ENCODE measurements at regions not wholly inside any gene's neighbourhood (a gene's known extent, or its start where the extent isn't known, plus 50 kb on each side); places are given as distances from the start of the nearest gene placed in this dataset.

DNA sequence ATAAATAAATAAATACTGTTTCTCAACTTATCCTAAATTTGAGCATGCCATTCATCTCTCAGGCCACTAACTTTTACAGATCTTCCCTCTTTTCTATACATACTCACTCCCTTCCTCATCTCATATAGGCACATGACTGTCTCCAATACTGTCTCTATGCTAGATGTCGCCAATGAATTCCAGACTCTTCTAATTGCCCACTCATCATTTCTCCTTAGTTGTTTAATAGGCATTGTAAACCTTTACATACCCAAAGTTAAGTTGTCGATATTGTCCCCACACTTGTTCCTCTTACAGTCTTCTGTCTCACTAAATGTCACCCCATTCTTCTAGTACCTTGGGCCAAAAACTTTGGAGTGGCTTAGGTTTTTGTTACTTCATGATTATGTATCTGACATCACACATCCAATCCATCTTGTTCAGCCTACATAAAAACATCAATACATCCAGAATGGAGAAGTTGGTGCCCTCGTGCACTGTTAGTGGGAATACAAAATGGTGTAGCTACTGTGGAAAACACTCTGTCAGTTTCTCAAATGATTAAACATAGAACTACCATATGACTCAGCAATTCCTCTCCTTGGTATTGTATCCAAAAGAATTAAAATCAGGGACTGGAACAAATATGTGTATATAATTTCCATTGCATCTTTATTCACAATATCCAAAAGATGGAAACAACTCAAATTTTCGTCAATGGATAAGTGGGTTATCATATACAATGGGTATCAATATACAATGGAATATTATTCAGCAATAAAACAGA lies 935.1 kb downstream of the SLC4A3 start:
- Histone ChIP-seq H3K9me3 (ENCODE audit: control insufficient read depth, insufficient read depth, low read length) (no peaks in the 10 kb centered on the region), H3K4me1 (ENCODE audit: control insufficient read depth, insufficient read depth, low read length) (no peaks in the 10 kb centered on the region), H3K27ac (ENCODE audit: low read length) (no peak overlapping the region), H3K27me3 (ENCODE audit: control insufficient read depth, insufficient read depth, low read length) (no peaks in the 10 kb centered on the region), H3K36me3 (ENCODE audit: control insufficient read depth, insufficient read depth, low read length) (no peaks in the 10 kb centered on the region), H3K4me3 (ENCODE audit: low read length) (no peak overlapping the region)
- DNase-seq (ENCODE audit: low read depth, low spot score), result no peak
- WGBS (ENCODE audit: insufficient coverage, insufficient read length), result no CpG with 5 or more reads among the region's 4 CpGs

DNA sequence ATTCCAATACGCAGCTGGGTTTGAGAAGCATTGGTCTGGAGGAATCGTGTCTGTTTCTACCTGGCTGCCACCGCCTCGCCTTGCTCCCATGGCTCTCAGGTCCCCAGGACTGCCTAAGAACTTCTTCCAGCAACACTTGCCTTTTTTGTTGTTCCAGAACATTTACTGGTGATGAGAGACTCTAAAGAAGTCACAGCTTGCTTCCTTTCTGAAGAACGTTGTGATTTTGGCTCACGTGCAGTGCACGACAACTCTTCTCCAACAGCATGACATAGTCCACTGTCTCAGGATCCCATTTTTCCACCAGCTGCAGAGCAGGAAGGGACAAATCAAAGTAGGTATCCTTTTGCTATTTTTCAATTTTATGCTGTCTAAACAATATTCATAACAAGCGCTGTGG lies 940.9 kb downstream of the SLC4A3 start:
- WGBS (ENCODE audit: insufficient coverage, insufficient read length), result no CpG with 5 or more reads among the region's 8 CpGs
- Histone ChIP-seq H3K4me1 (ENCODE audit: control insufficient read depth, insufficient read depth, low read length) (no peaks in the 10 kb centered on the region), H3K36me3 (ENCODE audit: control insufficient read depth, insufficient read depth, low read length) (no peaks in the 10 kb centered on the region), H3K27me3 (ENCODE audit: control insufficient read depth, insufficient read depth, low read length) (no peaks in the 10 kb centered on the region), H3K9me3 (ENCODE audit: control insufficient read depth, insufficient read depth, low read length) (no peaks in the 10 kb centered on the region), H3K4me3 (ENCODE audit: low read length) (no peak overlapping the region), H3K27ac (ENCODE audit: low read length) (no peak overlapping the region)
- DNase-seq (ENCODE audit: low read depth, low spot score), result no peak

GRCh38 chr2:220569112-220569897 lies 941.9 kb downstream of the SLC4A3 start:
- Histone ChIP-seq H3K27me3 (ENCODE audit: control insufficient read depth, insufficient read depth, low read length) (no peaks in the 10 kb centered on the region), H3K36me3 (ENCODE audit: control insufficient read depth, insufficient read depth, low read length) (no peaks in the 10 kb centered on the region), H3K27ac (ENCODE audit: low read length) (no peak overlapping the region), H3K4me1 (ENCODE audit: control insufficient read depth, insufficient read depth, low read length) (no peaks in the 10 kb centered on the region), H3K9me3 (ENCODE audit: control insufficient read depth, insufficient read depth, low read length) (no peaks in the 10 kb centered on the region), H3K4me3 (ENCODE audit: low read length) (no peak overlapping the region)
- WGBS (ENCODE audit: insufficient coverage, insufficient read length), result no CpG with 5 or more reads among the region's 8 CpGs
- DNase-seq (ENCODE audit: low read depth, low spot score), result no peak

DNA sequence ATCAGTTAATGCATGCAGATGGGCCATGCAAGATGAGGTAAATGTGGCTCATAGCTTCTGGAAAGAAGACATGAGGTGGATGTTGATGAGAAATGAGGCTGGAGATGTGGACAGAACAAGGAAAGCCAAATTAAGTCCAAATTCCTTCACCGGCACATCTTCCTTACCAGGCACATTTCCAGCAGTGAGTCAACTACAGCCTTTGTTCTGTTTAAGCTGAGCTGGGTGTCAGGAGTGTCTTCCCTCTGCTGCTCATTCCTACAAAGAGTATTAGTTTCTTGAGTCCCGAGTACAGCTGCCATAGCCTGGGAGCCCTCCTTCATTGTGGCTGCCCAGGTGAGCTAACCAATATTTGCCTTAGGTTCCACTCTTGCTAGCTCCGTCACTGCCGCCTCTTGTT lies 945.0 kb downstream of the SLC4A3 start:
- DNase-seq (ENCODE audit: low read depth, low spot score), result no peak
- no peak overlapping the region for H3K4me3 ChIP-seq (ENCODE audit: low read length)
- WGBS (ENCODE audit: insufficient coverage, insufficient read length), result no CpG with 5 or more reads among the region's 4 CpGs
- no peaks in the 10 kb centered on the region for H3K9me3 ChIP-seq (ENCODE audit: control insufficient read depth, insufficient read depth, low read length)
- H3K27me3 ChIP-seq (ENCODE audit: control insufficient read depth, insufficient read depth, low read length), result no peaks in the 10 kb centered on the region
- H3K4me1 ChIP-seq (ENCODE audit: control insufficient read depth, insufficient read depth, low read length), result no peaks in the 10 kb centered on the region
- H3K27ac ChIP-seq (ENCODE audit: low read length), result no peak overlapping the region
- no peaks in the 10 kb centered on the region for H3K36me3 ChIP-seq (ENCODE audit: control insufficient read depth, insufficient read depth, low read length)

GRCh38 chr2:220574038-220574437 lies 946.6 kb downstream of the SLC4A3 start:
- Histone ChIP-seq H3K4me1 (ENCODE audit: control insufficient read depth, insufficient read depth, low read length) (no peaks in the 10 kb centered on the region), H3K9me3 (ENCODE audit: control insufficient read depth, insufficient read depth, low read length) (no peaks in the 10 kb centered on the region), H3K4me3 (ENCODE audit: low read length) (no peak overlapping the region), H3K27ac (ENCODE audit: low read length) (no peak overlapping the region), H3K36me3 (ENCODE audit: control insufficient read depth, insufficient read depth, low read length) (no peaks in the 10 kb centered on the region), H3K27me3 (ENCODE audit: control insufficient read depth, insufficient read depth, low read length) (no peaks in the 10 kb centered on the region)
- WGBS (ENCODE audit: insufficient coverage, insufficient read length), result no CpG with 5 or more reads among the region's 2 CpGs
- DNase-seq (ENCODE audit: low read depth, low spot score), result no peak

- Histone ChIP-seq H3K27ac (ENCODE audit: low read length) (no peak overlapping the region), H3K9me3 (ENCODE audit: control insufficient read depth, insufficient read depth, low read length) (no peaks in the 10 kb centered on the region), H3K36me3 (ENCODE audit: control insufficient read depth, insufficient read depth, low read length) (no peaks in the 10 kb centered on the region), H3K4me3 (ENCODE audit: low read length) (no peak overlapping the region), H3K27me3 (ENCODE audit: control insufficient read depth, insufficient read depth, low read length) (no peaks in the 10 kb centered on the region), H3K4me1 (ENCODE audit: control insufficient read depth, insufficient read depth, low read length) (no peaks in the 10 kb centered on the region)
- DNase-seq (ENCODE audit: low read depth, low spot score), result no peak
- WGBS (ENCODE audit: insufficient coverage, insufficient read length), result no CpG with 5 or more reads among the region's 1 CpG
Observed at GRCh38 chr2:220575963-220576362, 948.5 kb downstream of the SLC4A3 start.

GRCh38 chr2:220579452-220579851 lies 952.0 kb downstream of the SLC4A3 start:
- no peaks in the 10 kb centered on the region for H3K4me1 ChIP-seq (ENCODE audit: control insufficient read depth, insufficient read depth, low read length)
- H3K27ac ChIP-seq (ENCODE audit: low read length), result no peak overlapping the region
- no peak overlapping the region for H3K4me3 ChIP-seq (ENCODE audit: low read length)
- no peak for DNase-seq (ENCODE audit: low read depth, low spot score)
- no peaks in the 10 kb centered on the region for H3K36me3 ChIP-seq (ENCODE audit: control insufficient read depth, insufficient read depth, low read length)
- no peaks in the 10 kb centered on the region for H3K27me3 ChIP-seq (ENCODE audit: control insufficient read depth, insufficient read depth, low read length)
- no CpG with 5 or more reads among the region's 2 CpGs for WGBS (ENCODE audit: insufficient coverage, insufficient read length)
- no peaks in the 10 kb centered on the region for H3K9me3 ChIP-seq (ENCODE audit: control insufficient read depth, insufficient read depth, low read length)

GRCh38 chr2:220580113-220580512 lies 952.7 kb downstream of the SLC4A3 start:
- no peak overlapping the region for H3K4me3 ChIP-seq (ENCODE audit: low read length)
- H3K27ac ChIP-seq (ENCODE audit: low read length), result no peak overlapping the region
- no peaks in the 10 kb centered on the region for H3K9me3 ChIP-seq (ENCODE audit: control insufficient read depth, insufficient read depth, low read length)
- H3K27me3 ChIP-seq (ENCODE audit: control insufficient read depth, insufficient read depth, low read length), result no peaks in the 10 kb centered on the region
- DNase-seq (ENCODE audit: low read depth, low spot score), result no peak
- H3K4me1 ChIP-seq (ENCODE audit: control insufficient read depth, insufficient read depth, low read length), result no peaks in the 10 kb centered on the region
- H3K36me3 ChIP-seq (ENCODE audit: control insufficient read depth, insufficient read depth, low read length), result no peaks in the 10 kb centered on the region
- WGBS (ENCODE audit: insufficient coverage, insufficient read length), result no CpG with 5 or more reads among the region's 2 CpGs

GRCh38 chr2:220583725-220584124 lies 956.3 kb downstream of the SLC4A3 start:
- Histone ChIP-seq H3K27me3 (ENCODE audit: control insufficient read depth, insufficient read depth, low read length) (no peaks in the 10 kb centered on the region), H3K27ac (ENCODE audit: low read length) (no peak overlapping the region), H3K4me3 (ENCODE audit: low read length) (no peak overlapping the region), H3K36me3 (ENCODE audit: control insufficient read depth, insufficient read depth, low read length) (no peaks in the 10 kb centered on the region), H3K4me1 (ENCODE audit: control insufficient read depth, insufficient read depth, low read length) (no peaks in the 10 kb centered on the region), H3K9me3 (ENCODE audit: control insufficient read depth, insufficient read depth, low read length) (no peaks in the 10 kb centered on the region)
- DNase-seq (ENCODE audit: low read depth, low spot score), result no peak
- no CpG with 5 or more reads among the region's 2 CpGs for WGBS (ENCODE audit: insufficient coverage, insufficient read length)

DNA sequence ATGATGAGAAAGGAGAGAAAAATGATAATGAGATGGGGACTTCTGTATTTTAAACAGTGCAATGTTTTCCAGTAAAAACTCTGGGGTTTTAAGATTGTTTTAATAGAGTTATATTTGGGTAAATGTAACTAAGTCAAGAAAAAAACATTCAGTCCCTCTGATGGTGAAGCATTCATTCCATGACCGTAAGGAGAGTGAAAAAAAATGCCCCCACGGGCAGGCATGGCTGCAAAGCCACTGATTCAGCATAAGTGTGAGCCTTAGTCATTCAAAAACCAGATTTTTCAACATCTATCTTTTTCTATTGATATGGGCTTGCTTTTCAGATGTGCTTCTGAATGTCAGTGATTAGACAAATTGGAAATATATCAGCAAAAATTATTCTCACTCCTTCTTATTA lies 957.8 kb downstream of the SLC4A3 start:
- WGBS (ENCODE audit: insufficient coverage, insufficient read length), result no CpG with 5 or more reads among the region's 2 CpGs

More for the DNA sequence above, 957.8 kb downstream of the SLC4A3 start:
- Histone ChIP-seq H3K4me1 (ENCODE audit: control insufficient read depth, insufficient read depth, low read length) (no peaks in the 10 kb centered on the region), H3K9me3 (ENCODE audit: control insufficient read depth, insufficient read depth, low read length) (no peaks in the 10 kb centered on the region), H3K27ac (ENCODE audit: low read length) (no peak overlapping the region), H3K36me3 (ENCODE audit: control insufficient read depth, insufficient read depth, low read length) (no peaks in the 10 kb centered on the region), H3K4me3 (ENCODE audit: low read length) (no peak overlapping the region), H3K27me3 (ENCODE audit: control insufficient read depth, insufficient read depth, low read length) (no peaks in the 10 kb centered on the region)
- no peak for DNase-seq (ENCODE audit: low read depth, low spot score)
